ENCODE measurements at regions not wholly inside any gene's neighbourhood (a gene's known extent, or its start where the extent isn't known, plus 50 kb on each side); places are given as distances from the start of the nearest gene placed in this dataset.

DNA sequence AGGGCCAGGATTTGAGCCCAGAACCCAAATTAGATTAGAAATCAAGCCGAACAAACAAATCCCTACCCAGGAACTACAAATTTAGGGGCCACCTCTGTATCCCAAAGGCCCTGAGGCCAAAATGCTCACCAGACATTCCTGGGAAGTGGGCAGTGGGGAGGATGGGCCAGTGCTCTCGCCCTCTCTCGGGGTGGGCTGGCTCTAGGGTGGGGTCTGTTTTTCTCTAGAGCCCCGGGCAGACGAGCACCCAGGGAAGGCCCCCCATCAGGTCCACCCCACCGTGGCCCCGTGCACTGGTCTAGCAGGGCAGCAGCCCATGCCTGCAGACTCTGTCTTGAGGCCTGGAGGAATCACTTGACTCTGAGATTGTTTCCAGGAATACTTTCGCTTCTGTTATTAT, 252.0 kb downstream of the RRAGC start:
- TF ChIP-seq, protein P1, sequence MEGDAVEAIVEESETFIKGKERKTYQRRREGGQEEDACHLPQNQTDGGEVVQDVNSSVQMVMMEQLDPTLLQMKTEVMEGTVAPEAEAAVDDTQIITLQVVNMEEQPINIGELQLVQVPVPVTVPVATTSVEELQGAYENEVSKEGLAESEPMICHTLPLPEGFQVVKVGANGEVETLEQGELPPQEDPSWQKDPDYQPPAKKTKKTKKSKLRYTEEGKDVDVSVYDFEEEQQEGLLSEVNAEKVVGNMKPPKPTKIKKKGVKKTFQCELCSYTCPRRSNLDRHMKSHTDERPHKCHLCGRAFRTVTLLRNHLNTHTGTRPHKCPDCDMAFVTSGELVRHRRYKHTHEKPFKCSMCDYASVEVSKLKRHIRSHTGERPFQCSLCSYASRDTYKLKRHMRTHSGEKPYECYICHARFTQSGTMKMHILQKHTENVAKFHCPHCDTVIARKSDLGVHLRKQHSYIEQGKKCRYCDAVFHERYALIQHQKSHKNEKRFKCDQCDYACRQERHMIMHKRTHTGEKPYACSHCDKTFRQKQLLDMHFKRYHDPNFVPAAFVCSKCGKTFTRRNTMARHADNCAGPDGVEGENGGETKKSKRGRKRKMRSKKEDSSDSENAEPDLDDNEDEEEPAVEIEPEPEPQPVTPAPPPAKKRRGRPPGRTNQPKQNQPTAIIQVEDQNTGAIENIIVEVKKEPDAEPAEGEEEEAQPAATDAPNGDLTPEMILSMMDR (conservative IDR thresholded peaks at IDR 0.05), result no peak
- no peak for TF ChIP-seq EZH2 (IDR thresholded peaks at IDR 0.05; ENCODE audit: low read depth)

All from PC-9 (cell line).